ENCODE measurements at regions not wholly inside any gene's neighbourhood (a gene's known extent, or its start where the extent isn't known, plus 50 kb on each side); places are given as distances from the start of the nearest gene placed in this dataset.

- TF ChIP-seq CTCF (IDR thresholded peaks at IDR 0.05) (no peak), POLR2A (IDR thresholded peaks at IDR 0.05) (no peak)
These were observed 264.0 kb upstream of the CT83 start for GRCh38 chrX:116726806-116727205.
